PC-3 (cell line): ENCODE measurements at regions not wholly inside any gene's neighbourhood (a gene's known extent, or its start where the extent isn't known, plus 50 kb on each side); places are given as distances from the start of the nearest gene placed in this dataset.

Experiments
- ATAC-seq: fragments of 200-7000 bp; cut with Tn5 transposase; 2 replicates; pipeline ENCODE4 v1.9.1; 2020; ENCODE audit warnings: mild to moderate bottlenecking, moderate library complexity
- BruUV-seq: library from RNA; stranded (reverse); fragments of 400-500 nt; replicated peaks from 2 replicates; lab custom pipeline; 2021; lab: Mats Ljungman, UMichigan
- CTCF ChIA-PET: fragments of 300-600 bp; sonication (Branson Sonifier 250); formaldehyde crosslinking; loops from one replicate; lab custom pipeline; 2022; ENCODE audit warnings: antibody characterized with exemption; lab: Charles Lee
- POLR2A ChIA-PET: fragments of 300-600 bp; sonication (Branson Sonifier 250); formaldehyde crosslinking; loops from one replicate; lab custom pipeline; 2022; ENCODE audit warnings: antibody characterized with exemption; ENCODE audit not compliant: unreplicated experiment; lab: Charles Lee
- DNase-seq: peaks from one replicate; pipeline ENCODE4 v3.0.0-alpha.2; 2015
- H2AFZ ChIP-seq: fragments of 300-600 bp; sonication (generic); 2 replicates; pipeline ENCODE4 v1.6.0; 2016; ENCODE audit warnings: antibody characterized with exemption, low read length
- H3F3A ChIP-seq: fragments of 300-600 bp; sonication (generic); one replicate; pipeline ENCODE4 v1.6.0; 2017; ENCODE audit warnings: antibody characterized with exemption, low read length, control low read depth, mild to moderate bottlenecking; ENCODE audit not compliant: unreplicated experiment
- H3K27ac ChIP-seq: fragments of 300-600 bp; sonication (generic); 2 replicates; pipeline ENCODE4 v1.5.1; 2016; ENCODE audit warnings: mild to moderate bottlenecking, low read length
- H3K27me3 ChIP-seq: fragments of 300-600 bp; sonication (generic); 2 replicates; pipeline ENCODE4 v1.6.1; 2016; ENCODE audit warnings: low read length, mixed read lengths
- H3K36me3 ChIP-seq: fragments of 300-600 bp; sonication (generic); 2 replicates; pipeline ENCODE4 v1.6.1; 2016; ENCODE audit warnings: low read depth, mixed run types, low read length, mixed read lengths
- H3K4me1 ChIP-seq: fragments of 300-600 bp; sonication (generic); 2 replicates; pipeline ENCODE4 v1.5.1; 2016; ENCODE audit warnings: low read length; ENCODE audit not compliant: insufficient read depth
- H3K4me2 ChIP-seq: fragments of 300-600 bp; sonication (generic); 2 replicates; pipeline ENCODE4 v1.6.0; 2016; ENCODE audit warnings: low read length
- H3K4me3 ChIP-seq: fragments of 300-600 bp; sonication (generic); 2 replicates; pipeline ENCODE4 v1.5.1; 2016; ENCODE audit warnings: mild to moderate bottlenecking, low read length, mixed read lengths
- H3K79me2 ChIP-seq: fragments of 300-600 bp; sonication (generic); 2 replicates; pipeline ENCODE4 v1.6.1; 2017; ENCODE audit warnings: low read length, mixed read lengths
- H3K9ac ChIP-seq: fragments of 300-600 bp; sonication (generic); 2 replicates; pipeline ENCODE4 v1.6.0; 2016; ENCODE audit warnings: mild to moderate bottlenecking, low read length
- H3K9me2 ChIP-seq: fragments of 300-600 bp; sonication (generic); replicated peaks from 2 replicates; pipeline ENCODE4 v1.6.1; 2016; ENCODE audit warnings: mixed run types, low read length, mixed read lengths
- H3K9me3 ChIP-seq: fragments of 300-600 bp; sonication (generic); 2 replicates; pipeline ENCODE4 v1.6.1; 2016; ENCODE audit warnings: low read length, mixed read lengths
- H4K20me1 ChIP-seq: fragments of 300-600 bp; sonication (generic); 2 replicates; pipeline ENCODE4 v1.6.1; 2016; ENCODE audit warnings: low read length, mixed read lengths
- EZH2 ChIP-seq: fragments of 300-600 bp; sonication (generic); IDR thresholded peaks from one replicate; pipeline ENCODE4 v1.6.1; 2017; ENCODE audit warnings: antibody characterized with exemption, mild to moderate bottlenecking, low read length; ENCODE audit not compliant: unreplicated experiment
- EZH2phosphoT487 ChIP-seq: fragments of 300-600 bp; sonication (generic); IDR thresholded peaks from 2 replicates; pipeline ENCODE4 v1.6.1; 2018; ENCODE audit warnings: mild to moderate bottlenecking, antibody characterized with exemption, low read length, borderline replicate concordance
- intact Hi-C: fragments of 100-400 bp; cut with micrococcal nuclease; formaldehyde crosslinking; loops from 2 replicates; pipeline ENCODE4 v1.9.0; 2023
- TF ChIP-seq, protein P1 (sequence below): fragments of 300-600 bp; sonication (generic); conservative IDR thresholded peaks from 2 replicates; pipeline ENCODE4 v1.5.1; 2017; ENCODE audit warnings: antibody characterized with exemption, low read depth, mild to moderate bottlenecking, low read length

DNA sequence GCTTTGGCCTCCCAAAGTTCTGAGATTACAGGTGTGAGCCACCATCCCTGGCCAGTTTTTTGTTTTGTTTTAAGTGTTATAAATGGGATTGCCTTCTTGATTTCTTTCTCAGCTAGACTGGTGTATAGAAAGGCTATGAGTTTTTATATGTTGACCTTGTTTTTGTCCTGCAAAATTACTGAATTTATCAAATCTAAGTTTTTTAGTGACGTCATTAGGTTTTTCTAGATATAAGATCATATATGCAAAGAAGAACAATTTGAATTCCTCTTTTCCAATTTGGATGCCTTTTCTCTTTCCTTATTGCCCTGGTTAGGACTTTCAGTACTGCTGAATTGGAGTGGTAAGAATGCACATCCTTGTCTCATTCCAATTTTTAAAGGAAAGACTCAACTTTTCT, 81.3 kb upstream of the MOCS1 start:
- Histone ChIP-seq H3K9me2 (no peaks in the 10 kb centered on the region), H3K9me3 (no peaks in the 10 kb centered on the region), H3K27me3 (no peaks in the 10 kb centered on the region), H2AFZ (no peak overlapping the region), H3F3A (no peaks in the 10 kb centered on the region), H3K36me3 (no peaks in the 10 kb centered on the region), H3K27ac (no peak overlapping the region), H3K9ac (no peak overlapping the region), H3K4me3 (no peak overlapping the region), H3K4me1 (no peaks in the 10 kb centered on the region), H3K4me2 (no peak overlapping the region), H3K79me2 (no peaks in the 10 kb centered on the region), H4K20me1 (no peaks in the 10 kb centered on the region)
- ChIA-PET POLR2A (no interaction called here), CTCF (no interaction called here)
- DNase-seq: no peak
- BruUV-seq: no TSS peak
- intact Hi-C loops: no loop called here
- no peak for ATAC-seq
- TF ChIP-seq EZH2phosphoT487 (no peak), EZH2 (no peak)
- TF ChIP-seq, protein P1, sequence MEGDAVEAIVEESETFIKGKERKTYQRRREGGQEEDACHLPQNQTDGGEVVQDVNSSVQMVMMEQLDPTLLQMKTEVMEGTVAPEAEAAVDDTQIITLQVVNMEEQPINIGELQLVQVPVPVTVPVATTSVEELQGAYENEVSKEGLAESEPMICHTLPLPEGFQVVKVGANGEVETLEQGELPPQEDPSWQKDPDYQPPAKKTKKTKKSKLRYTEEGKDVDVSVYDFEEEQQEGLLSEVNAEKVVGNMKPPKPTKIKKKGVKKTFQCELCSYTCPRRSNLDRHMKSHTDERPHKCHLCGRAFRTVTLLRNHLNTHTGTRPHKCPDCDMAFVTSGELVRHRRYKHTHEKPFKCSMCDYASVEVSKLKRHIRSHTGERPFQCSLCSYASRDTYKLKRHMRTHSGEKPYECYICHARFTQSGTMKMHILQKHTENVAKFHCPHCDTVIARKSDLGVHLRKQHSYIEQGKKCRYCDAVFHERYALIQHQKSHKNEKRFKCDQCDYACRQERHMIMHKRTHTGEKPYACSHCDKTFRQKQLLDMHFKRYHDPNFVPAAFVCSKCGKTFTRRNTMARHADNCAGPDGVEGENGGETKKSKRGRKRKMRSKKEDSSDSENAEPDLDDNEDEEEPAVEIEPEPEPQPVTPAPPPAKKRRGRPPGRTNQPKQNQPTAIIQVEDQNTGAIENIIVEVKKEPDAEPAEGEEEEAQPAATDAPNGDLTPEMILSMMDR: no peak

DNA sequence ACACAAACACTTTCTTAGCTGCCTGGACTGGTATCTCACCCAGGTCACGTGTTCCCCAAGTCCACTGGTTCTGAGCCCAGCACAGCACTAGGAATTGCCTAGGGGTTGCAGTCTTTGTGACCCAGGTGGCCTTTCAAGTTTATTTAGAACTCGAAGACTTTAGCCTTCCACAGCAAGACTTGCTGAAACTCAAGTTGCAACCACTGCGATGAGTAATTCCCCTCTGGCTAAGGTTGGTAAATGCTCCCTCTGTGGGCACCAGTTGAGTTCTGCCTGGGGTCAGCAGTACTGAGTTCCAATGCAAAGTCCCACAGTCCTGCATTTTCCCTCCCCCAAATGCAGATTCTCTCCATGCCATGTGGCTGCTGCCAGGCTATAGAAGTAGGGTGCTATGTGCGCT, 77.6 kb upstream of the MOCS1 start:
- no peak for ATAC-seq
- intact Hi-C loops: no loop called here
- POLR2A ChIA-PET: no interaction called here

DNA sequence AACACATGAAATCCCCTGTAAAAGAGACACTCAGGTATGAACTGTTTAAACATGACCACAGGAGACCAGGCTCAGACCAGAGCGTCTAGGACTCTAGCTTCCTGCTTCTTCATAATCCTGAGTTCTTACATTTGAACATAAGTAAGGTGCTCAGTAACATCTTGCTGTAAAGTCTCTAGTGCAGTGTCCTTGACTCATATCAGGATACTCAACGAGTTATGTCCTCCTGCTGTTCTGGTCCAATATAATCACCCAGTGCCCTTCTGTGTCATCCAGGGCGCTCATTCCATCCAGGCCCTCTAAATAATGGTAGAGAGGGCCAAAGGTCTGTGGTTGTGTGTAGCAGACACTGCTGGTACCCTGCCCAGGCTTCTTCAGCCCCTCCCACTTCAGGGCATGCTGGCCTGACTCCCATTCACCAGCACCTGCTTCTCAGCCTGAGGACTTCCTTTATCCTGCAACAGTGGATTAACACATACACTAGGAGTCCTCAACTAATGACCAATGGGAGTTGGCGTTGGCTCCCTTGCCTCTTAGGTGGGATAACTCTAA, 66.8 kb upstream of the MOCS1 start:
- DNase-seq: no peak
- no peak for ATAC-seq
- Histone ChIP-seq H3K4me1 (no peaks in the 10 kb centered on the region), H3K4me3 (no peak overlapping the region), H3K79me2 (no peaks in the 10 kb centered on the region), H3K36me3 (no peaks in the 10 kb centered on the region), H3K9me2 (no peaks in the 10 kb centered on the region), H4K20me1 (no peaks in the 10 kb centered on the region), H3K27me3 (no peaks in the 10 kb centered on the region), H3K9me3 (peaks cover 18% of the 10 kb centered on the region), H3F3A (no peaks in the 10 kb centered on the region), H3K27ac (no peak overlapping the region), H2AFZ (no peak overlapping the region), H3K4me2 (no peak overlapping the region), H3K9ac (no peak overlapping the region)
- ChIA-PET POLR2A (no interaction called here), CTCF (no interaction called here)
- TF ChIP-seq, protein P1: no peak
- no peak for TF ChIP-seq EZH2
- no peak for TF ChIP-seq EZH2phosphoT487
- intact Hi-C loops: no loop called here
- BruUV-seq: no TSS peak

More for the DNA sequence above, 77.6 kb upstream of the MOCS1 start:
- no peak for DNase-seq
- no peak overlapping the region for H2AFZ ChIP-seq
- H3K4me2 ChIP-seq: no peak overlapping the region
- no TSS peak for BruUV-seq
- no peaks in the 10 kb centered on the region for H3K9me2 ChIP-seq
- CTCF ChIA-PET: no interaction called here
- no peak overlapping the region for H3K9ac ChIP-seq
- no peak overlapping the region for H3K4me3 ChIP-seq
- no peaks in the 10 kb centered on the region for H3K36me3 ChIP-seq
- no peaks in the 10 kb centered on the region for H4K20me1 ChIP-seq
- H3K79me2 ChIP-seq: no peaks in the 10 kb centered on the region
- no peak for TF ChIP-seq EZH2
- TF ChIP-seq, protein P1: no peak
- TF ChIP-seq EZH2phosphoT487: no peak
- no peaks in the 10 kb centered on the region for H3K9me3 ChIP-seq
- H3F3A ChIP-seq: no peaks in the 10 kb centered on the region
- H3K27me3 ChIP-seq: no peaks in the 10 kb centered on the region
- no peak overlapping the region for H3K27ac ChIP-seq
- no peaks in the 10 kb centered on the region for H3K4me1 ChIP-seq
